ENCODE measurements at regions not wholly inside any gene's neighbourhood (a gene's known extent, or its start where the extent isn't known, plus 50 kb on each side); places are given as distances from the start of the nearest gene placed in this dataset.

DNA sequence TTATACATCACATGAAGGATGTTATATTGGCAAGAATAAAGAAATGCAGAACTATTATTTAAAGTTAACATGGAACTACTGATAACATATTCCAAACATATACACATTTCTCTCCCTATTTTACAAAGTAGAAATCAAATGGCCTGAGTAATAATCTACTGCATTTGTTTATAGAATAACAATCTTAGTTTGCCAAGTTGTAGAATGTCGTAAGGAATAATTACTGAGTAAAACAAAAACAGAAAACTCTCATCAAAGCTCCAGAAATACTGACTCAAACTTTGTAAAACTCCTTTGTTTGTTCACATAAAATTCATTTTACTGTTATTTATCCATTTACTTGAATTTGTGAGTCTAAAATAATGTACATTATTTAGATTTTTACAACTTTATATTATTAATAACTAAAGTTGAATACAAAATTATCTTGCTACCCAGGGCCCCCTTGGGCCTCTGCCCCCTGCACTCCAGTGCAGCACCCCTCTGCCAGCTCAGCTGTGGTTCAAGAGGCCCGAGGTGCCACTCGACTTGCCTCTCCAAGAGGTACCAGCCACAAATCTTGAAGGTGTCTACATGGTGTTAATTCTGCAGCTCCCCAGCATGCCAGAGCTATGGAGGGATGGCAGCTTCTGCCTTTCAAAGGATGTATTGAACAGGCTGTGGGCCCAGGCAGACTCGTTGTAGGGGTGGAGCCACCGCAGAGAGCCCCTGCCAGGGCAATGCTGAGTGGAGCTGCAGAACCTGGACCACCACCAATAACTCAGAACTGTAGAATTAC, 2819.7 kb downstream of the PCDH9 start:
- TF ChIP-seq CREB5 (CRISPR knock-in tag; IDR thresholded peaks at IDR 0.05; ENCODE audit: low read depth): no peak
- no peak for TF ChIP-seq RARB (CRISPR knock-in tag; IDR thresholded peaks at IDR 0.05)
- TF ChIP-seq POU6F1 (CRISPR knock-in tag; IDR thresholded peaks at IDR 0.05; ENCODE audit: borderline replicate concordance, low read depth): no peak
- TF ChIP-seq ISL1 (CRISPR knock-in tag; IDR thresholded peaks at IDR 0.05): no peak
- TF ChIP-seq, protein P1, sequence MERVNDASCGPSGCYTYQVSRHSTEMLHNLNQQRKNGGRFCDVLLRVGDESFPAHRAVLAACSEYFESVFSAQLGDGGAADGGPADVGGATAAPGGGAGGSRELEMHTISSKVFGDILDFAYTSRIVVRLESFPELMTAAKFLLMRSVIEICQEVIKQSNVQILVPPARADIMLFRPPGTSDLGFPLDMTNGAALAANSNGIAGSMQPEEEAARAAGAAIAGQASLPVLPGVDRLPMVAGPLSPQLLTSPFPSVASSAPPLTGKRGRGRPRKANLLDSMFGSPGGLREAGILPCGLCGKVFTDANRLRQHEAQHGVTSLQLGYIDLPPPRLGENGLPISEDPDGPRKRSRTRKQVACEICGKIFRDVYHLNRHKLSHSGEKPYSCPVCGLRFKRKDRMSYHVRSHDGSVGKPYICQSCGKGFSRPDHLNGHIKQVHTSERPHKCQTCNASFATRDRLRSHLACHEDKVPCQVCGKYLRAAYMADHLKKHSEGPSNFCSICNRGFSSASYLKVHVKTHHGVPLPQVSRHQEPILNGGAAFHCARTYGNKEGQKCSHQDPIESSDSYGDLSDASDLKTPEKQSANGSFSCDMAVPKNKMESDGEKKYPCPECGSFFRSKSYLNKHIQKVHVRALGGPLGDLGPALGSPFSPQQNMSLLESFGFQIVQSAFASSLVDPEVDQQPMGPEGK (CRISPR knock-in tag; IDR thresholded peaks at IDR 0.05; ENCODE audit: borderline replicate concordance): no peak
- TF ChIP-seq BACH2 (CRISPR knock-in tag; IDR thresholded peaks at IDR 0.05; ENCODE audit: borderline replicate concordance): no peak
- TF ChIP-seq, protein P2, sequence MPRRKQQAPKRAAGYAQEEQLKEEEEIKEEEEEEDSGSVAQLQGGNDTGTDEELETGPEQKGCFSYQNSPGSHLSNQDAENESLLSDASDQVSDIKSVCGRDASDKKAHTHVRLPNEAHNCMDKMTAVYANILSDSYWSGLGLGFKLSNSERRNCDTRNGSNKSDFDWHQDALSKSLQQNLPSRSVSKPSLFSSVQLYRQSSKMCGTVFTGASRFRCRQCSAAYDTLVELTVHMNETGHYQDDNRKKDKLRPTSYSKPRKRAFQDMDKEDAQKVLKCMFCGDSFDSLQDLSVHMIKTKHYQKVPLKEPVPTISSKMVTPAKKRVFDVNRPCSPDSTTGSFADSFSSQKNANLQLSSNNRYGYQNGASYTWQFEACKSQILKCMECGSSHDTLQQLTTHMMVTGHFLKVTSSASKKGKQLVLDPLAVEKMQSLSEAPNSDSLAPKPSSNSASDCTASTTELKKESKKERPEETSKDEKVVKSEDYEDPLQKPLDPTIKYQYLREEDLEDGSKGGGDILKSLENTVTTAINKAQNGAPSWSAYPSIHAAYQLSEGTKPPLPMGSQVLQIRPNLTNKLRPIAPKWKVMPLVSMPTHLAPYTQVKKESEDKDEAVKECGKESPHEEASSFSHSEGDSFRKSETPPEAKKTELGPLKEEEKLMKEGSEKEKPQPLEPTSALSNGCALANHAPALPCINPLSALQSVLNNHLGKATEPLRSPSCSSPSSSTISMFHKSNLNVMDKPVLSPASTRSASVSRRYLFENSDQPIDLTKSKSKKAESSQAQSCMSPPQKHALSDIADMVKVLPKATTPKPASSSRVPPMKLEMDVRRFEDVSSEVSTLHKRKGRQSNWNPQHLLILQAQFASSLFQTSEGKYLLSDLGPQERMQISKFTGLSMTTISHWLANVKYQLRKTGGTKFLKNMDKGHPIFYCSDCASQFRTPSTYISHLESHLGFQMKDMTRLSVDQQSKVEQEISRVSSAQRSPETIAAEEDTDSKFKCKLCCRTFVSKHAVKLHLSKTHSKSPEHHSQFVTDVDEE (CRISPR knock-in tag; IDR thresholded peaks at IDR 0.05): no peak
- no peak for TF ChIP-seq TOX (CRISPR knock-in tag; IDR thresholded peaks at IDR 0.05; ENCODE audit: borderline replicate concordance)
- no peak for TF ChIP-seq ZNF565 (CRISPR knock-in tag; conservative IDR thresholded peaks at IDR 0.05; ENCODE audit: low read depth)
- no peak for TF ChIP-seq SNAI2 (CRISPR knock-in tag; IDR thresholded peaks at IDR 0.05)
- TF ChIP-seq ARNTL (CRISPR knock-in tag; IDR thresholded peaks at IDR 0.05; ENCODE audit: borderline replicate concordance, low read depth): no peak
- TF ChIP-seq ZFP3 (CRISPR knock-in tag; IDR thresholded peaks at IDR 0.05): no peak
- TF ChIP-seq ZFP30 (CRISPR knock-in tag; IDR thresholded peaks at IDR 0.05): no peak
